ENCODE measurements at regions not wholly inside any gene's neighbourhood (a gene's known extent, or its start where the extent isn't known, plus 50 kb on each side); places are given as distances from the start of the nearest gene placed in this dataset.
"Not testable (repeated sequence)": the region's sequence is repeated elsewhere in the genome, so short reads cannot be mapped to it uniquely, and the experiment has no call there.

DNA sequence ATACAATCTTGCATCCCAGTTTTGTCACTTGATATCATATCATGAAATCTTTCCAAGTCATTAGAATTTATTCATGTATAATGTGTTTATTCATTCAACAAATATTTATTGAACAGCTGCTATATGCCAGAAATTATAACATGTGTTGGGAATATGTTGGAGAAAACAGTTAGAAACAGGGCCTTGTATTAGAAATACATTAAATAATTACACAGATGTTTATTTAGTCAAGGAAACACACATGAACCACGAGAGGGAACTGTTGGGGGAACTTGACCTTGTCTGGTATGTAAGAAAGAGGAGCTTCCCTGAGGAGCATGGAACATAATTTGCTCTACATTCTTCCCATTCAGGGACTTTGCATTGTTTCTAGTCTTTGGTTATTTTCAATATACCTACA, 191.7 kb upstream of the FRMD6 start:
- no peak for DNase-seq (ENCODE audit: low spot score)
- in situ Hi-C loops (cut with MboI; ENCODE audit: low pct_unique_long_range_greater_than_20kb, low sequenced_read_pairs, unreplicated experiment): no loop called here
- no peak for TF ChIP-seq CTCF (IDR thresholded peaks at IDR 0.05; ENCODE audit: extremely low read depth, insufficient read depth, missing control alignments)

DNA sequence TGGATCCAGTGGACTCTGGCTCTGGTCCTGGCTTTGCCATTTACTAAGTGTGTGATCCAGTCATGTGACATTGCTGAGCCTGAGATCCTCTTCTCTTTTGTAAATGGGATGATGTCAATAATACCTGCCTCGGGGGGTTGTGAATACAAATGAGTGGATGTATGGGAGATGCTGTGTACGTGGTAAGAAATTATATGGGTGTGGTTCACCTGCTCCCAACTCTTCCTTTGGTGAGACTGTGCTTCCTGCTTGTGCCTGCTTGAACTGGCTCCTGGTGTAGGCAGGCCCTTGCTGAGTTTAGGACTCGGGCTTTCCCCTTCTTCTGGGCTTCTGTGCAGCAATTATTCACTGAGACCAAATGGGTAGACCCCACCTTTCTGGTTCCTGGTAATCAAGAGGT, 189.5 kb upstream of the FRMD6 start:
- in situ Hi-C loops (cut with MboI; ENCODE audit: low pct_unique_long_range_greater_than_20kb, low sequenced_read_pairs, unreplicated experiment): no loop called here
- no peak for TF ChIP-seq CTCF (IDR thresholded peaks at IDR 0.05; ENCODE audit: extremely low read depth, insufficient read depth, missing control alignments)
- DNase-seq (ENCODE audit: low spot score): no peak

- no peak for DNase-seq (ENCODE audit: low spot score)
- TF ChIP-seq CTCF (IDR thresholded peaks at IDR 0.05; ENCODE audit: extremely low read depth, insufficient read depth, missing control alignments): no peak
- in situ Hi-C loops (cut with MboI; ENCODE audit: low pct_unique_long_range_greater_than_20kb, low sequenced_read_pairs, unreplicated experiment): no loop called here
Observed at GRCh38 chr14:51462706-51463105, 189.0 kb upstream of the FRMD6 start.

- no peak for DNase-seq (ENCODE audit: low spot score)
- in situ Hi-C loops (cut with MboI; ENCODE audit: low pct_unique_long_range_greater_than_20kb, low sequenced_read_pairs, unreplicated experiment): no loop called here
Observed at GRCh38 chr14:51463461-51463860, 188.2 kb upstream of the FRMD6 start.

DNA sequence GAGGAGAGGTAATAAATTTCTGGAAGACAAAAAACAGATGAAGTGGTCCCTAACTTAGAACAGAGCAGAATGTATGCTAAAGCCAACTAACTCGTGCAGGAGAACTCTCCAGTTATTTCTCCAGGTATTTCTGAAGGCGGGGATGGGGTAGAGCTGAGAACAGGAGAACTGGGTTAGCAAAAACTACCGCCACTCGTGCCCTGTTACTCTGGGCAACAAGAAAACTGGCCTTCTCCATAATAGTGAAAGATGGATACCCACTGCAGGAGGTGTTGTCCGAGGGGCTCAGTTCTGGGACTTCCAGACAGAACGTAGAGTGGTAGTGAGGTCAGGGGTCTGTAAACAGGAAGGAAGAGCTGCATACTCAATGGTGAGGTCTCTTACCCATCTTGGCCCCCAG, 187.3 kb upstream of the FRMD6 start:
- in situ Hi-C loops (cut with MboI; ENCODE audit: low pct_unique_long_range_greater_than_20kb, low sequenced_read_pairs, unreplicated experiment): no loop called here
- no peak for DNase-seq (ENCODE audit: low spot score)

More at GRCh38 chr14:51463461-51463860, 188.2 kb upstream of the FRMD6 start:
- TF ChIP-seq CTCF (IDR thresholded peaks at IDR 0.05; ENCODE audit: extremely low read depth, insufficient read depth, missing control alignments): no peak

GRCh38 chr14:51465486-51465885, 186.2 kb upstream of the FRMD6 start:
- in situ Hi-C loops (cut with MboI; ENCODE audit: low pct_unique_long_range_greater_than_20kb, low sequenced_read_pairs, unreplicated experiment): no loop called here
- no peak for TF ChIP-seq CTCF (IDR thresholded peaks at IDR 0.05; ENCODE audit: extremely low read depth, insufficient read depth, missing control alignments)
- no peak for DNase-seq (ENCODE audit: low spot score)

More for the DNA sequence above, 187.3 kb upstream of the FRMD6 start:
- no peak for TF ChIP-seq CTCF (IDR thresholded peaks at IDR 0.05; ENCODE audit: extremely low read depth, insufficient read depth, missing control alignments)

DNA sequence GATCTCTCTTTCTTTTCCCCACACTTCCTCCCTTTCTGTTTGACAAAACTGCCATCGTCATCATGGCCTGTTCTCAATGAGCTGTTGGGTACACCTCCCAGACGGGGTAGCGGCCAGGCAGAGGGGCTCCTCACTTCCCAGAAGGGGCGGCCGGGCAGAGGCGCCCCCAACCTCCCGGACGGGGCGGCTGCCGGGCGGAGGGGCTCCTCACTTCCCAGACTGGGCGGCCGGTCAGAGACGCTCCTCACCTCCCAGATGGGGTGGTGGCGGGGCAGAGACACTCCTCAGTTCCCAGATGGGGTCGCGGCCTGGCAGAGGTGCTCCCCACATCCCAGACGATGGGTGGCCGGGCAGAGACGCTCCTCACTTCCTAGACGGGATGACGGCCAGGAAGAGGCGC, 184.3 kb upstream of the FRMD6 start:
- DNase-seq (ENCODE audit: low spot score); in situ Hi-C loops (cut with MboI; ENCODE audit: low pct_unique_long_range_greater_than_20kb, low sequenced_read_pairs, unreplicated experiment): not testable (repeated sequence)

All from GM13977 (cell line).